ENCODE measurements at regions not wholly inside any gene's neighbourhood (a gene's known extent, or its start where the extent isn't known, plus 50 kb on each side); places are given as distances from the start of the nearest gene placed in this dataset.
A peak's percentile ranks its signal among the peaks of the same experiment; 100 is the strongest.

DNA sequence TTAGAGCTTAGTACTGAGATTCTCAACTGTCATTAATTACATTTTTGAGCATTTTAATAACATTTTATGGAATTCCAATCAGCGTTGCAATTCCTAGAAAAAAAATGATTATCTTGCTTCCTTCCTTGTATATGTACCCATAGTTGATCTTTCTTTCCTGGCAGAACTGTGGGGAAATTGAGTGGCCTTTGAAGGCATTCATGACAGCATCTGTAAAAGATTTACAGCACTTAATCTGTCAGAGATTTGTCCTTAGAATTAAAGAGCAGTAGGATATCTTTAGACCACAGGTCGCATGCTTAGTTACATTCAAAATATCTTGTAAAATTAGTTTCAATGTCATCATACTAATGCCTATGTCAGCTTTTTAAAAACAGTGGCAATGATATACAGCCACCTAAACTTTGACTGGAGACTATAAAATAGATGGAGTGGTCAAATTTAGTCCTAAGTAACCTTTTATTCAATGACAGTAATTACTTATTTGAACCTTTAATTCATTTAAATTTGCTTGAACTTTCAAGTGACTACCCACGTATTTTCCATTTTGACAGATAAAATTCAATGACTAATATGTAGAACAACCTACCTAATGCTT is 692.0 kb downstream of the NCAM2 start:
- Mint-ChIP-seq H3K27ac (no peak overlapping the region), H3K4me3 (no peak overlapping the region), H3K27me3 (ENCODE audit: insufficient read depth) (no peaks in the 10 kb centered on the region), H3K4me1 (ENCODE audit: low read depth) (peaks cover 29% of the 10 kb centered on the region), H3K9me3 (no peaks in the 10 kb centered on the region), H3K36me3 (ENCODE audit: low read depth) (no peaks in the 10 kb centered on the region)
- no peak for DNase-seq
- TF ChIP-seq, protein P1, sequence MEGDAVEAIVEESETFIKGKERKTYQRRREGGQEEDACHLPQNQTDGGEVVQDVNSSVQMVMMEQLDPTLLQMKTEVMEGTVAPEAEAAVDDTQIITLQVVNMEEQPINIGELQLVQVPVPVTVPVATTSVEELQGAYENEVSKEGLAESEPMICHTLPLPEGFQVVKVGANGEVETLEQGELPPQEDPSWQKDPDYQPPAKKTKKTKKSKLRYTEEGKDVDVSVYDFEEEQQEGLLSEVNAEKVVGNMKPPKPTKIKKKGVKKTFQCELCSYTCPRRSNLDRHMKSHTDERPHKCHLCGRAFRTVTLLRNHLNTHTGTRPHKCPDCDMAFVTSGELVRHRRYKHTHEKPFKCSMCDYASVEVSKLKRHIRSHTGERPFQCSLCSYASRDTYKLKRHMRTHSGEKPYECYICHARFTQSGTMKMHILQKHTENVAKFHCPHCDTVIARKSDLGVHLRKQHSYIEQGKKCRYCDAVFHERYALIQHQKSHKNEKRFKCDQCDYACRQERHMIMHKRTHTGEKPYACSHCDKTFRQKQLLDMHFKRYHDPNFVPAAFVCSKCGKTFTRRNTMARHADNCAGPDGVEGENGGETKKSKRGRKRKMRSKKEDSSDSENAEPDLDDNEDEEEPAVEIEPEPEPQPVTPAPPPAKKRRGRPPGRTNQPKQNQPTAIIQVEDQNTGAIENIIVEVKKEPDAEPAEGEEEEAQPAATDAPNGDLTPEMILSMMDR (IDR thresholded peaks at IDR 0.05), result no peak

DNA sequence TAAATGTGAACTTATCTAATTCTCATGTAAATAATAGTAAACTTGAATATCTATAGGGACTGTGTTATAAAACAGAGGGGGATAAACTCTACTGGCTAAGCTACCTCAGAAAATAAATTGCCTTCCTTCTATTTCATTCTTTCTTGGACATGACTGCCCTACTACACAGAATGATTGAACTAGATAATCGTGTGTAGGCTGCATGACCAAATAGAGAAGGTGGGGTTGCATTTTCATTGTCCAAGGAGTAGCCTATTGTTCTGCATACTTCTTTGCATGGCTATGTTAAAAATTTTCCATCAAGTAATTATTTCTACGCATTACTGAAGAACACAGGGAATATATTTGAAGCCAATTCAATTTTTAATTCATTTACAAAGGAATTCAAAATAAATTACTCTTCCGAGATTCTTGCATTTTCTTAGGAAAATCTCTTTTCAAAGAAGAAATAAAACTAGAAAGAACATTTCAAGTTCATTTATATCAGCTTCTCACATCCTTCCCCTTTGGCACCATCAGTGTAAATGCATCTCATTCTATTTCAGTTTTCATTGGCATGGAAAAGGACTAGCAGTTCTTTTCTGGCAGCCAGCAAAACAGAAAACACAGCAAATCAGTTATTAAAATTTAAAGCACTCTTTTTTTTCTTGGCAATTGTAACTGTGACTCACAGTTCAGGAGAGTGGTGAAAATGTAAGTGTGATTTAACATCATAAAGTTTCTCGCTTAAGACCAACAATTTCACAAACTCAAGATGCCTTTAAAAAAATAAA is 714.7 kb downstream of the NCAM2 start:
- H3K36me3 Mint-ChIP-seq (ENCODE audit: low read depth), result peaks cover 9% of the 10 kb centered on the region; the same call in 1 of the 2 replicates
- no peaks in the 10 kb centered on the region; the same call in 1 of the 2 replicates for H3K27me3 Mint-ChIP-seq (ENCODE audit: insufficient read depth)

DNA sequence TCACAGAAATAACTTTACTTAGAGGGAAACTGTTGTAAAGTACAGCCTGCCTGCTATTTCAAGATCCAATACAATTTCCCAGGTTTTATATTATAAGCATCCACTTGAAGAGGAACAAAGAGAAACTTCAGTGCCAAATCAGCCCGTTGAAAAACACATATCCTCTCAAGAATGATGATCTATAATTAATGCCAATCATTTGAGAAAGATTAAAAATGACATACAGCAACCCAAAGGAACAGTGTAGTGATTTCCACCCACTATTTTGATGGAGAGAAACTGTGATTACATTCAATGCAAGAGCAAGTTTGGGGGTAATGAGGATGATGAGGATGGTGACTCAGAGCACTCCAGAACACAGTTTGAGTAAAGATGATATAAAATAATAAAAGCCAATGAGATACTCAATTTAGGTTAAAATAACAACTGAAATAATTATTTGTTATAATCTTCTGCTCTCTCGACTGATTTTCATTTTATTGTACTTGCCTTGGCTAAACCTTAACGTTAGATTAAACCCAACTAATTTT is 715.5 kb downstream of the NCAM2 start:
- Mint-ChIP-seq H3K4me3 (peak overlapping the region; percentile 78), H3K9me3 (no peaks in the 10 kb centered on the region; the same call in 1 of the 2 replicates), H3K27me3 (ENCODE audit: insufficient read depth) (no peaks in the 10 kb centered on the region; the same call in 1 of the 2 replicates), H3K4me1 (ENCODE audit: low read depth) (peaks cover 54% of the 10 kb centered on the region), H3K36me3 (ENCODE audit: low read depth) (peaks cover 5% of the 10 kb centered on the region; the same call in 1 of the 2 replicates), H3K27ac (peak overlapping the region; percentile 89)
- DNase-seq, result no peak
- TF ChIP-seq, protein P1 (IDR thresholded peaks at IDR 0.05), result no peak

More for the DNA sequence above, 714.7 kb downstream of the NCAM2 start:
- TF ChIP-seq, protein P1 (IDR thresholded peaks at IDR 0.05), result no peak
- peak overlapping the region; percentile 89 for H3K27ac Mint-ChIP-seq
- H3K4me3 Mint-ChIP-seq, result peak overlapping the region; percentile 78
- H3K4me1 Mint-ChIP-seq (ENCODE audit: low read depth), result peaks cover 51% of the 10 kb centered on the region
- no peaks in the 10 kb centered on the region; the same call in 1 of the 2 replicates for H3K9me3 Mint-ChIP-seq
- peak; percentile 40 for DNase-seq

DNA sequence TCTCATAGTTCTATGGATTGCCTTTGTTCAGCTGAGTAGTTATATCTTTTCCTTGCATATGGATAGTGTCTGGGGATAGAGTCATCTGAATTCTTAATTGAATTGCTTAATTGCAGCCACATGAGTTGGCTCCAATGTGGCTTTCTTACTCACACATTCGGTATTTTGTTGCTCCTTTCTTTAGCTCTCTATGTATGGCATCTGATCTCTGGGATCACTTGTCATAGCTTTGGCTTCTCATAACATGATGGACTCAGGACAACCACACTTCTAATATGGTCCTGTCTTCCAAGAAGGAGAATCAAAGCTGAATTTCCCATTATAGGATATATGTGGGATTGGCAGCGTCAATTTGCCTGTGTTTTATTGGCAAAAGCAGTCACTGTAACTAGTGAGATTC is 716.2 kb downstream of the NCAM2 start:
- Mint-ChIP-seq H3K4me3 (peak overlapping the region; percentile 78), H3K36me3 (ENCODE audit: low read depth) (peaks cover 6% of the 10 kb centered on the region; the same call in 1 of the 2 replicates), H3K4me1 (ENCODE audit: low read depth) (peaks cover 61% of the 10 kb centered on the region), H3K9me3 (no peaks in the 10 kb centered on the region), H3K27ac (peak overlapping the region; percentile 89), H3K27me3 (ENCODE audit: insufficient read depth) (no peaks in the 10 kb centered on the region; the same call in 1 of the 2 replicates)
- peak; percentile 76 for DNase-seq
- TF ChIP-seq, protein P1 (IDR thresholded peaks at IDR 0.05), result no peak

DNA sequence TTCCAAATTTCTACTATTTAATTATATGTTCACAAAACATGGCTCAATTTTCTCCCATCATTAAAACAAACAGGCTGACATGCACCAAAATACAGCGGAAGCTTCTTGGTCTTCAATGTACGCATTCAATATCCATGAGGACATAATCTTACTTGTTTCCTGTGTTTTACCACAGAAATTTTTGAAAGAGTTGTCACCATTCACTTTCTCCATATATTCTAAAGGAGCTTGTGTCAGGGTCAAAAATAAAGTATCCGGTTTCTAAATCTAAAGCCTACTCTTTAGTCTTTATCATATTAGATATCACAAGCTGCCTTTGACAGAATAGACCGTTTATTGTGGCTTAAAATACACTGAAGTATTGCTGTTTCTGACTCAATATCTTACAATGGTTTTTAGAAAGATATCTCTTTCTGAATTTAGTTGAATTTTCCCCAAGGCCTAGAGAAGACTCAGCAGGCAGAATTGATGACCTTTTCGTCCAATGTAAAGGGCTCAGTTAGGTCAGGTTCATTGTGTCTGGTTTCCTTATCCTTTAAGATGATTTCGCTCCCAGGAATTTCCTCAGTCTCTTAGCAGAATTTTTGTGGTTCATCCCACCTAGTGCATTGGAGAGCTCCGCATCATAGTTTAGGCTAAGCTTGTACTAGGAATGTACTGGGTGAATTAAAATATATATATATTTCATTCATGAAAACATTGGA is 717.2 kb downstream of the NCAM2 start:
- peak overlapping the region; percentile 89 for H3K27ac Mint-ChIP-seq

More for the DNA sequence above, 717.2 kb downstream of the NCAM2 start:
- TF ChIP-seq, protein P1 (IDR thresholded peaks at IDR 0.05), result no peak
- peak overlapping the region; percentile 78 for H3K4me3 Mint-ChIP-seq
- peak; percentile 76 for DNase-seq
- peaks cover 16% of the 10 kb centered on the region for H3K36me3 Mint-ChIP-seq (ENCODE audit: low read depth)
- H3K9me3 Mint-ChIP-seq, result no peaks in the 10 kb centered on the region
- no peaks in the 10 kb centered on the region; the same call in 1 of the 2 replicates for H3K27me3 Mint-ChIP-seq (ENCODE audit: insufficient read depth)
- H3K4me1 Mint-ChIP-seq (ENCODE audit: low read depth), result peaks cover 66% of the 10 kb centered on the region
